Heart left ventricle (tissue), 13 donors: ENCODE measurements at regions not wholly inside any gene's neighbourhood (a gene's known extent, or its start where the extent isn't known, plus 50 kb on each side); places are given as distances from the start of the nearest gene placed in this dataset.

ENCODE experiments used
- POLR2A ChIP-seq, 2 donors: fragments of 450-650 bp; IDR thresholded peaks; one replicate each; pipeline ENCODE4 v1.6.1; 2017; ENCODE audit warnings: antibody characterized with exemption in 2 of 2, mild to moderate bottlenecking in 2 of 2, moderate library complexity in 2 of 2
- TF ChIP-seq, protein P1 (sequence below), 12 donors: fragments of 200-600 bp; sonication (generic) in 4 of 12; IDR thresholded peaks; one replicate each; pipeline versions ENCODE4 v1.5.0 to v1.8.0; 2018 to 2022; ENCODE audit warnings: antibody characterized with exemption in 12 of 12, mild to moderate bottlenecking in 5 of 12
- donor health status: ischemic (EF 13 %, LVEDD 7.1; RV severe dilation, severe dysfunction).
- donor health status: DM: no; HTN: yes; CAD: no.
- donor health status: DM: no; HTN: no; CAD: no.
- donor health status: ischemic (EF 25% LVEDD 6.9; RV normal size, moderate dysfunction).
- donor health status: ischemic (EF 25% LVEDD 5.7; RV mildly dilated, moderate dysfunction).
- donor health status: ischemic (EF 35%, LVEDD 5.7; RV mildly dilated, moderate dysfunction).
- donor health status: nonischemic (EF 11% LVEDD 7.7; RV severe dilation, severe dysfunction).
- donor health status: DM: yes; HTN: yes; CAD: no.
- donor health status: PGD.
- donor health status: ischemic (EF 29% LVEDD 5.4; RV normal size, mild dysfunction).
- donor health status: nonischemic (EF 23%, LVEDD 6.1; RV moderate dilation, normal function).

DNA sequence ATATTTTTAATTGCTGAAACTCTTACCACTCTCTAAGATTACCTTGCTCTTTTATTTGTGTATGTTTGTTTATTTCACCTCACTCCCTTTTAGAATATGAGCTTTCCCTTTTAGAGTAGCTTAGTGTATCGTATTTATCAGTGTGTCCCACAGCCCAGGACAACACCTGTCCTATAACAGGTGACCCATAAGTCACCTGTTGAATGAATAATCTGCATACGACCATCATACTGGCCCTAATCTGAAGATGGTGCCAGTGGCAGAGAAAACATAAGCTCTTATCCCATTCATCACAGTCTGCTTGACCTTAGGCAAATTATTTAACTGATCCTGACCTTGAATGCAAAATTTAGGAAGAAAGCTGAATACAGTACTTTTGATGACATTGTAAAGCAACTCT is 254.6 kb upstream of the NR2F2 start:
- TF ChIP-seq POLR2A (IDR thresholded peaks at IDR 0.05) = no peak
- TF ChIP-seq, protein P1, sequence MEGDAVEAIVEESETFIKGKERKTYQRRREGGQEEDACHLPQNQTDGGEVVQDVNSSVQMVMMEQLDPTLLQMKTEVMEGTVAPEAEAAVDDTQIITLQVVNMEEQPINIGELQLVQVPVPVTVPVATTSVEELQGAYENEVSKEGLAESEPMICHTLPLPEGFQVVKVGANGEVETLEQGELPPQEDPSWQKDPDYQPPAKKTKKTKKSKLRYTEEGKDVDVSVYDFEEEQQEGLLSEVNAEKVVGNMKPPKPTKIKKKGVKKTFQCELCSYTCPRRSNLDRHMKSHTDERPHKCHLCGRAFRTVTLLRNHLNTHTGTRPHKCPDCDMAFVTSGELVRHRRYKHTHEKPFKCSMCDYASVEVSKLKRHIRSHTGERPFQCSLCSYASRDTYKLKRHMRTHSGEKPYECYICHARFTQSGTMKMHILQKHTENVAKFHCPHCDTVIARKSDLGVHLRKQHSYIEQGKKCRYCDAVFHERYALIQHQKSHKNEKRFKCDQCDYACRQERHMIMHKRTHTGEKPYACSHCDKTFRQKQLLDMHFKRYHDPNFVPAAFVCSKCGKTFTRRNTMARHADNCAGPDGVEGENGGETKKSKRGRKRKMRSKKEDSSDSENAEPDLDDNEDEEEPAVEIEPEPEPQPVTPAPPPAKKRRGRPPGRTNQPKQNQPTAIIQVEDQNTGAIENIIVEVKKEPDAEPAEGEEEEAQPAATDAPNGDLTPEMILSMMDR (IDR thresholded peaks at IDR 0.05) = no peak
